Endothelial cell of umbilical vein (primary cell): ENCODE measurements at regions not wholly inside any gene's neighbourhood (a gene's known extent, or its start where the extent isn't known, plus 50 kb on each side); places are given as distances from the start of the nearest gene placed in this dataset.

Source experiments
- BruUV-seq: library from RNA; stranded (reverse); fragments of 400-500 nt; replicated peaks from 2 replicates; lab custom pipeline; 2021; lab: Mats Ljungman, UMichigan
- CTCF ChIA-PET: fragments of 300-600, 350-600 bp; sonication (Branson Sonifier 250); formaldehyde crosslinking; loops from one replicate; lab custom pipeline; 2021; ENCODE audit warnings: antibody characterized with exemption, inconsistent platforms; lab: Charles Lee
- POLR2A ChIA-PET: fragments of 300-600, 350-600 bp; sonication (Branson Sonifier 250); formaldehyde crosslinking; loops from one replicate; lab custom pipeline; 2021; ENCODE audit warnings: antibody characterized with exemption, inconsistent platforms; lab: Charles Lee
- DNase-seq: peaks from one replicate; pipeline ENCODE4 v3.0.0-alpha.2; 2011; ENCODE audit warnings: low read depth, low spot score
- FAIRE-seq: peaks from 2 replicates; lab custom pipeline; 2011; peaks lifted over from hg19 to GRCh38; lab: Jason Lieb, UNC
- H2AFZ ChIP-seq: 2 replicates; pipeline ENCODE4 v1.6.0; 2012; ENCODE audit warnings: low read depth, low read length, control low read depth, inconsistent platforms
- H3K27ac ChIP-seq: 2 replicates; pipeline ENCODE4 v1.5.1; 2011; ENCODE audit warnings: low read depth, mild to moderate bottlenecking, control low read depth, low read length, moderate library complexity; ENCODE audit not compliant: insufficient read depth
- H3K27me3 ChIP-seq, 2 experiments: 2 replicates each; pipeline versions ENCODE4 v1.6.0 to v1.6.1; 2011; ENCODE audit warnings: low read length in 2 of 2, mixed read lengths in 1 of 2; ENCODE audit not compliant: control insufficient read depth in 2 of 2, insufficient read depth in 2 of 2
- H3K36me3 ChIP-seq, 2 experiments: 2 replicates in 1 of 2; 3 replicates in 1 of 2; pipeline ENCODE4 v1.5.1; 2011; ENCODE audit warnings: low read length in 2 of 2, mild to moderate bottlenecking in 1 of 2, moderate library complexity in 1 of 2; ENCODE audit not compliant: control insufficient read depth in 2 of 2, insufficient read depth in 2 of 2; ENCODE audit errors: extremely low read depth in 1 of 2
- H3K4me1 ChIP-seq: 3 replicates; pipeline ENCODE4 v1.5.1; 2011; ENCODE audit warnings: mild to moderate bottlenecking, low read length; ENCODE audit not compliant: control insufficient read depth, insufficient read depth; ENCODE audit errors: extremely low read depth
- H3K4me2 ChIP-seq: 2 replicates; pipeline ENCODE4 v1.6.1; 2011; ENCODE audit warnings: low read length, control low read depth, mixed read lengths; ENCODE audit not compliant: insufficient read depth
- H3K4me3 ChIP-seq, 3 experiments: fragments of 200-600 bp in 1 of 3; sonication (generic), shearing (Covaris generic) in 1 of 3; replicated peaks in 1 of 3; 2 replicates each; pipeline ENCODE4 v1.5.1; 2011 to 2016; ENCODE audit warnings: control low read depth in 3 of 3, low read length in 3 of 3, mild to moderate bottlenecking in 2 of 3, inconsistent platforms in 1 of 3, low read depth in 1 of 3, moderate library complexity in 1 of 3; ENCODE audit not compliant: insufficient read depth in 1 of 3
- H3K79me2 ChIP-seq: 2 replicates; pipeline ENCODE4 v1.6.0; 2012; ENCODE audit warnings: low read length, inconsistent platforms; ENCODE audit not compliant: control insufficient read depth, insufficient read depth
- H3K9ac ChIP-seq: replicated peaks from 2 replicates; pipeline ENCODE3; 2011; ENCODE audit warnings: low read length, control low read depth; ENCODE audit not compliant: insufficient read depth; ENCODE audit errors: extremely low read depth
- H3K9me1 ChIP-seq: replicated peaks from 3 replicates; pipeline ENCODE4 v1.6.0; 2011; ENCODE audit warnings: mild to moderate bottlenecking, low read length; ENCODE audit not compliant: control insufficient read depth, insufficient read depth; ENCODE audit errors: extremely low read depth
- H3K9me3 ChIP-seq: replicated peaks from 2 replicates; pipeline ENCODE4 v1.5.1; 2012; ENCODE audit warnings: low read length, inconsistent platforms; ENCODE audit not compliant: control insufficient read depth, insufficient read depth
- H4K20me1 ChIP-seq: replicated peaks from 2 replicates; pipeline ENCODE3; 2011; ENCODE audit warnings: mild to moderate bottlenecking, low read length; ENCODE audit not compliant: control insufficient read depth, insufficient read depth; ENCODE audit errors: extremely low read depth
- CTCF ChIP-seq, 2 donors: IDR thresholded peaks; 1 replicate in 1 of 2; 2 replicates in 1 of 2; pipeline ENCODE4 v1.5.1; 2011; ENCODE audit warnings: low read length in 2 of 2, mild to moderate bottlenecking in 2 of 2, moderate library complexity in 2 of 2, control low read depth in 1 of 2, inconsistent platforms in 1 of 2, low read depth in 1 of 2; ENCODE audit not compliant: insufficient read depth in 1 of 2; ENCODE audit errors: extremely low read depth in 1 of 2
- EZH2 ChIP-seq: IDR thresholded peaks from 2 replicates; pipeline ENCODE4 v1.6.1; 2012; ENCODE audit warnings: borderline replicate concordance, low read depth, mild to moderate bottlenecking, moderate library complexity, low read length, inconsistent platforms; ENCODE audit not compliant: severe bottlenecking
- FOS ChIP-seq: IDR thresholded peaks from 2 replicates; pipeline ENCODE4 v1.6.1; 2011; ENCODE audit warnings: mild to moderate bottlenecking, low read length, moderate library complexity, borderline replicate concordance; ENCODE audit not compliant: insufficient read depth
- GATA2 ChIP-seq: IDR thresholded peaks from 2 replicates; pipeline ENCODE4 v1.7.0; 2011; ENCODE audit warnings: low read depth, mild to moderate bottlenecking, moderate library complexity, mixed read lengths, low read length; ENCODE audit not compliant: insufficient read length, insufficient read depth
- JUN ChIP-seq: IDR thresholded peaks from 2 replicates; pipeline ENCODE4 v1.6.1; 2011; ENCODE audit warnings: borderline replicate concordance, low read depth; ENCODE audit not compliant: insufficient read length, insufficient read depth
- MAX ChIP-seq: IDR thresholded peaks from 2 replicates; pipeline ENCODE4 v1.6.1; 2011; ENCODE audit not compliant: insufficient read depth, insufficient read length
- MYC ChIP-seq: IDR thresholded peaks from one replicate; pipeline ENCODE4 v1.6.1; 2011; ENCODE audit warnings: mild to moderate bottlenecking, low read depth, low read length
- POLR2A ChIP-seq: IDR thresholded peaks from 2 replicates; pipeline ENCODE4 v1.6.1; 2012; ENCODE audit warnings: low read depth, mild to moderate bottlenecking, control low read depth, low read length
- POLR2AphosphoS5 ChIP-seq: IDR thresholded peaks from 2 replicates; pipeline ENCODE4 v1.6.1; 2012; ENCODE audit warnings: low read depth, mild to moderate bottlenecking, control low read depth, low read length, moderate library complexity; ENCODE audit not compliant: insufficient read depth
- dilution Hi-C: fragments of 300-500 bp; cut with MboI; formaldehyde crosslinking; loops from one replicate; pipeline ENCODE4 v1.15.0; 2019; ENCODE audit warnings: low sequenced_read_pairs; ENCODE audit not compliant: extremely low pct_ligation_motif_present
- intact Hi-C: fragments of 100-400 bp; cut with micrococcal nuclease; formaldehyde crosslinking; loops from one replicate; pipeline ENCODE4 v1.10.0; 2022

- H3K27me3 ChIP-seq: peaks cover 0 to 2% of the 10 kb centered on the region in 2 experiments
- no peaks in the 10 kb centered on the region for H3K9me3 ChIP-seq
- H3K36me3 ChIP-seq: no peaks in the 10 kb centered on the region
- BruUV-seq: no TSS peak
- dilution Hi-C loops (no loop called here), intact Hi-C loops (no loop called here)
- no peak overlapping the region for H3K9ac ChIP-seq
- no peak overlapping the region for H3K27ac ChIP-seq
- TF ChIP-seq POLR2A (no peak), FOS (no peak), MYC (no peak), POLR2AphosphoS5 (no peak), EZH2 (no peak), MAX (no peak), CTCF (IDR thresholded peaks at IDR 0.05; ENCODE audit: extremely low read depth in 1 of 2, insufficient read depth in 1 of 2, low read depth in 1 of 2, low read length in 2 of 2) (no peak), JUN (no peak), GATA2 (no peak)
- no peaks in the 10 kb centered on the region for H3K79me2 ChIP-seq
- H3K9me1 ChIP-seq: no peaks in the 10 kb centered on the region
- no peak overlapping the region for H3K4me2 ChIP-seq
- POLR2A ChIA-PET: no interaction called here
- no peaks in the 10 kb centered on the region for H3K4me1 ChIP-seq
- H4K20me1 ChIP-seq: no peaks in the 10 kb centered on the region
- DNase-seq (no peak), FAIRE-seq (no peak)
- H2AFZ ChIP-seq: no peak overlapping the region
- no peak overlapping the region for H3K4me3 ChIP-seq
- CTCF ChIA-PET: interaction anchor here (1.0 to 2.7 kb wide), 2 partner anchors 11 to 19 kb away, joined by 3 to 10 read pairs; no protein-coding TSS in a partner anchor
Observed at GRCh38 chr16:87140211-87141200, 176.7 kb downstream of the C16orf95 start.
